HG03025 (cell line): ENCODE measurements at regions not wholly inside any gene's neighbourhood (a gene's known extent, or its start where the extent isn't known, plus 50 kb on each side); places are given as distances from the start of the nearest gene placed in this dataset.
"Not testable (repeated sequence)": the region's sequence is repeated elsewhere in the genome, so short reads cannot be mapped to it uniquely, and the experiment has no call there.

Experiments
- ATAC-seq: cut with Tn5 transposase; IDR thresholded peaks from one replicate; pipeline ENCODE4 v1.9.1; 2021; ENCODE audit warnings: mild to moderate bottlenecking, moderate library complexity; ENCODE audit not compliant: unreplicated experiment, low FRiP score

GRCh38 chr5:166719991-166720390 is 1571.5 kb upstream of the WWC1 start:
- ATAC-seq = no peak

GRCh38 chr5:166722939-166723338 is 1568.5 kb upstream of the WWC1 start:
- no peak for ATAC-seq

- ATAC-seq = no peak
Measured at GRCh38 chr5:166724284-166724683, 1567.2 kb upstream of the WWC1 start.

GRCh38 chr5:166725593-166725992 is 1565.9 kb upstream of the WWC1 start:
- no peak for ATAC-seq

- no peak for ATAC-seq
Measured at GRCh38 chr5:166726406-166726805, 1565.0 kb upstream of the WWC1 start.

- not testable (repeated sequence) for ATAC-seq
Measured at GRCh38 chr5:166742951-166743350, 1548.5 kb upstream of the WWC1 start.

GRCh38 chr5:166746506-166746905 is 1544.9 kb upstream of the WWC1 start:
- no peak for ATAC-seq

GRCh38 chr5:166750376-166750775 is 1541.1 kb upstream of the WWC1 start:
- ATAC-seq = no peak

- no peak for ATAC-seq
Measured at GRCh38 chr5:166758151-166758550, 1533.3 kb upstream of the WWC1 start.

GRCh38 chr5:166767858-166768257 is 1523.6 kb upstream of the WWC1 start:
- no peak for ATAC-seq

GRCh38 chr5:166768536-166768935 is 1522.9 kb upstream of the WWC1 start:
- ATAC-seq = no peak

GRCh38 chr5:166772770-166773169 is 1518.7 kb upstream of the WWC1 start:
- no peak for ATAC-seq

- no peak for ATAC-seq
Measured at GRCh38 chr5:166781737-166782136, 1509.7 kb upstream of the WWC1 start.

GRCh38 chr5:166784545-166785078 is 1506.8 kb upstream of the WWC1 start:
- no peak for ATAC-seq

GRCh38 chr5:166786178-166786577 is 1505.3 kb upstream of the WWC1 start:
- ATAC-seq = no peak

- ATAC-seq = no peak
Measured at GRCh38 chr5:166786889-166787288, 1504.6 kb upstream of the WWC1 start.

GRCh38 chr5:166788050-166788449 is 1503.4 kb upstream of the WWC1 start:
- no peak for ATAC-seq

- no peak for ATAC-seq
Measured at GRCh38 chr5:166795756-166796155, 1495.7 kb upstream of the WWC1 start.

- ATAC-seq = no peak
Measured at GRCh38 chr5:166803058-166803457, 1488.4 kb upstream of the WWC1 start.

- not testable (repeated sequence) for ATAC-seq
Measured at GRCh38 chr5:166804223-166804622, 1487.2 kb upstream of the WWC1 start.

- not testable (repeated sequence) for ATAC-seq
Measured at GRCh38 chr5:166804693-166805092, 1486.8 kb upstream of the WWC1 start.

GRCh38 chr5:166810093-166810658 is 1481.3 kb upstream of the WWC1 start:
- not testable (repeated sequence) for ATAC-seq

- no peak for ATAC-seq
Measured at GRCh38 chr5:166810721-166811120, 1480.7 kb upstream of the WWC1 start.
